ENCODE measurements at regions not wholly inside any gene's neighbourhood (a gene's known extent, or its start where the extent isn't known, plus 50 kb on each side); places are given as distances from the start of the nearest gene placed in this dataset.
"Not testable (repeated sequence)": the region's sequence is repeated elsewhere in the genome, so short reads cannot be mapped to it uniquely, and the experiment has no call there.

DNA sequence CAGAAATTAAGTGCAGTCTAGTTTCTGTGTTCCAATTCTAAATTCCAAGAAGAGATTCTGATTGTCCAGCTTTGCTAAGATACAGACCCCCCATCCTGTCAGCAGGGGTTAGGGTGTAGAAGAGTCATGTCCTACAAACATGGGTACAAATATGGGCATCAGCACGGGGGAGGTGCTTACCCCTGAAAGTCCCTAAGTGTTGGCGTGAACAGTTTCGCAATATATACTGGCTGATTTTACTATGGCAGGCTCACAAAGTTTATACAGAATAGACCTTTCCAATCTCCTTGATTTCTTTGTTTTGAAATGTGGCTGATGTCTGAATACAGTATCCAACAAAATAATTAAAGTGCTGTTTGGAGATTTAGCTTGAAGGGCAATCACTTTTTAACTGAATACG lies 71.6 kb upstream of the PPM1H start:
- no peaks in the 10 kb centered on the region for H3K27me3 ChIP-seq
- no peaks in the 10 kb centered on the region for H3F3A ChIP-seq (ENCODE audit: low read depth)
- no peaks in the 10 kb centered on the region for H3K9me3 Mint-ChIP-seq
- H4K20me1 ChIP-seq (ENCODE audit: low read depth) = no peaks in the 10 kb centered on the region
- no peak overlapping the region for H3K9ac ChIP-seq
- no peak overlapping the region for H3K27ac ChIP-seq
- H2AFZ ChIP-seq (replicated peaks) = no peak overlapping the region
- no peaks in the 10 kb centered on the region for H3K4me1 ChIP-seq
- H3K4me3 Mint-ChIP-seq = no peak overlapping the region
- peaks cover 6% of the 10 kb centered on the region for H3K27me3 Mint-ChIP-seq (ENCODE audit: insufficient read depth, low read depth)
- TF ChIP-seq EZH2phosphoT487 (IDR thresholded peaks at IDR 0.05) (no peak), EZH2 (IDR thresholded peaks at IDR 0.05) (no peak), CTCF (IDR thresholded peaks at IDR 0.05) (no peak)
- peaks cover 2% of the 10 kb centered on the region for H3K4me1 Mint-ChIP-seq
- no peaks in the 10 kb centered on the region for H3K36me3 Mint-ChIP-seq
- H3K79me2 ChIP-seq (ENCODE audit: low read depth) = no peaks in the 10 kb centered on the region
- no peak overlapping the region for H3K4me3 ChIP-seq
- no peak overlapping the region for H3K27ac Mint-ChIP-seq
- H3K4me2 ChIP-seq = no peak overlapping the region
- no peaks in the 10 kb centered on the region for H3K9me3 ChIP-seq (ENCODE audit: low read depth)
- H3K36me3 ChIP-seq = no peaks in the 10 kb centered on the region
- DNase-seq (ENCODE audit: low spot score) = no peak

- H3K9ac ChIP-seq = no peak overlapping the region
- no peak overlapping the region for H2AFZ ChIP-seq (replicated peaks)
- no peak overlapping the region for H3K27ac ChIP-seq
- Mint-ChIP-seq H3K27ac (no peak overlapping the region), H3K27me3 (ENCODE audit: insufficient read depth, low read depth) (peaks cover 6% of the 10 kb centered on the region), H3K4me1 (peaks cover 3% of the 10 kb centered on the region), H3K9me3 (no peaks in the 10 kb centered on the region), H3K36me3 (no peaks in the 10 kb centered on the region), H3K4me3 (no peak overlapping the region)
- H3K4me2 ChIP-seq = no peak overlapping the region
- TF ChIP-seq CTCF (IDR thresholded peaks at IDR 0.05) (no peak), EZH2 (IDR thresholded peaks at IDR 0.05) (no peak), EZH2phosphoT487 (IDR thresholded peaks at IDR 0.05) (no peak)
- DNase-seq (ENCODE audit: low spot score) = no peak
- no peaks in the 10 kb centered on the region for H4K20me1 ChIP-seq (ENCODE audit: low read depth)
- no peaks in the 10 kb centered on the region for H3F3A ChIP-seq (ENCODE audit: low read depth)
- H3K79me2 ChIP-seq (ENCODE audit: low read depth) = no peaks in the 10 kb centered on the region
- H3K4me1 ChIP-seq = no peaks in the 10 kb centered on the region
- H3K9me3 ChIP-seq (ENCODE audit: low read depth) = no peaks in the 10 kb centered on the region
- no peak overlapping the region for H3K4me3 ChIP-seq
- H3K36me3 ChIP-seq = no peaks in the 10 kb centered on the region
- no peaks in the 10 kb centered on the region for H3K27me3 ChIP-seq
Measured at GRCh38 chr12:63005382-63005781, 70.4 kb upstream of the PPM1H start.

DNA sequence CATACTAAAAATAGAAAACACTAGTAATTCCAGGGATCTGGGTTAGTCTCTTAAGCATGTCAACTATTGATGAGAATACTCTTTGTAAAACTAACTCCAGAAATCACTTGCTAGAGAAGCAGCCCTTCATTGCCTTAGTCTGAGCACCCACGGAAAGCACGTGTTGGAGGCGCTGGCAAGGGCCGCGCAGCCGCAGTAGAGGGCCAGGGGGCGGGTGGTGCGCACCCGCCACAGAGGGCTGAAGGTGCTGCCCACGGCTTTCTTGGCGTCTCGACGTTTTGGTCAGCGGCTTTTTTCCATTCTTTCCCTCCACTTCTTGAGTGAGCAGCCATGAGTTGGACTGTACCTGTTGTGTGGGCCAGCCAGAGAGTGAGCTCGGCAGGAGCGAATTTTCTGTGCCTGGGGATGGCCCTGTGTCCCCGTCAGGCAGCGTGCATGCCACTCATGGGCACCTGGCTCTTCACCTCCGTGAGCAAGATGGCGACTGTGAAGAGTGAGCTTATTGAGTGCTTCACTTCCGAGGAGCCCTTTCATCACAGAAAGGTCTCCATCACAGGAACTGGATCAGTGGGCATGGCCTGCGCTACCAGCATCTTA lies 68.4 kb upstream of the PPM1H start:
- Mint-ChIP-seq H3K9me3 (no peaks in the 10 kb centered on the region), H3K4me3 (no peak overlapping the region), H3K4me1 (peaks cover 15% of the 10 kb centered on the region), H3K27ac (no peak overlapping the region), H3K36me3 (no peaks in the 10 kb centered on the region), H3K27me3 (ENCODE audit: insufficient read depth, low read depth) (peaks cover 9% of the 10 kb centered on the region)
- Histone ChIP-seq H3K4me1 (peaks cover 6% of the 10 kb centered on the region), H3K4me3 (no peak overlapping the region), H3K36me3 (no peaks in the 10 kb centered on the region), H3K9ac (no peak overlapping the region), H3F3A (ENCODE audit: low read depth) (no peaks in the 10 kb centered on the region), H4K20me1 (ENCODE audit: low read depth) (no peaks in the 10 kb centered on the region), H3K9me3 (ENCODE audit: low read depth) (no peaks in the 10 kb centered on the region), H3K4me2 (no peak overlapping the region), H3K79me2 (ENCODE audit: low read depth) (no peaks in the 10 kb centered on the region), H3K27ac (no peak overlapping the region), H3K27me3 (no peaks in the 10 kb centered on the region), H2AFZ (replicated peaks) (no peak overlapping the region)
- DNase-seq (ENCODE audit: low spot score) = no peak
- TF ChIP-seq EZH2phosphoT487 (IDR thresholded peaks at IDR 0.05) (no peak), CTCF (IDR thresholded peaks at IDR 0.05) (no peak), EZH2 (IDR thresholded peaks at IDR 0.05) (no peak)

- not testable (repeated sequence) for H3K79me2 ChIP-seq (ENCODE audit: low read depth); H3K9ac ChIP-seq; H4K20me1 ChIP-seq (ENCODE audit: low read depth); DNase-seq (ENCODE audit: low spot score); H3K36me3 Mint-ChIP-seq; H3K4me1 ChIP-seq; H3K27ac ChIP-seq; H3K9me3 ChIP-seq (ENCODE audit: low read depth); H3K4me3 Mint-ChIP-seq; H3K36me3 ChIP-seq; H3K27me3 ChIP-seq; H2AFZ ChIP-seq (replicated peaks); H3K9me3 Mint-ChIP-seq; H3K27ac Mint-ChIP-seq; H3K4me2 ChIP-seq; H3F3A ChIP-seq (ENCODE audit: low read depth); H3K27me3 Mint-ChIP-seq (ENCODE audit: insufficient read depth, low read depth); H3K4me3 ChIP-seq
- peaks cover 16% of the 10 kb centered on the region for H3K4me1 Mint-ChIP-seq
Measured at GRCh38 chr12:63002059-63002458, 67.1 kb upstream of the PPM1H start.
